ENCODE measurements at regions not wholly inside any gene's neighbourhood (a gene's known extent, or its start where the extent isn't known, plus 50 kb on each side); places are given as distances from the start of the nearest gene placed in this dataset.

GRCh38 chr18:62446511-62446910 lies 76.3 kb upstream of the ZCCHC2 start:
- Histone ChIP-seq H3K79me1 (ENCODE audit: low read depth, low read length) (no peaks in the 10 kb centered on the region), H2BK120ac (replicated peaks; ENCODE audit: low read depth, low read length) (no peak overlapping the region), H2BK15ac (ENCODE audit: low read length) (no peak overlapping the region), H4K91ac (replicated peaks; ENCODE audit: insufficient read length, low read length) (no peak overlapping the region), H2AFZ (ENCODE audit: low read length) (no peak overlapping the region), H3K4me2 (ENCODE audit: insufficient read depth in 1 of 2, low read depth in 2 of 2, low read length in 2 of 2) (no peak overlapping the region), H3K18ac (ENCODE audit: extremely low read depth, low read length) (no peak overlapping the region), H3K4me1 (replicated peaks in 1 of 4; ENCODE audit: control insufficient read depth in 3 of 4, insufficient read depth in 4 of 4, low read length in 3 of 4) (peaks cover 0 to 6% (median 0%) of the 10 kb centered on the region in 4 experiments; a peak in 2 of 7 replicates), H2BK12ac (ENCODE audit: low read depth, low read length) (no peak overlapping the region), H2BK5ac (ENCODE audit: low read depth, low read length) (no peak overlapping the region), H3K27ac (ENCODE audit: low read depth, low read length) (no peak overlapping the region), H2AK5ac (ENCODE audit: low read depth, low read length) (no peak overlapping the region), H3K14ac (ENCODE audit: insufficient read length) (no peak overlapping the region), H3K9me3 (ENCODE audit: insufficient read depth in 2 of 2, low read depth in 1 of 2, low read length in 1 of 2) (no peaks in the 10 kb centered on the region; a peak in 1 of 4 replicates), H3K79me2 (ENCODE audit: control insufficient read depth in 1 of 2, insufficient read depth in 2 of 2, low read length in 2 of 2) (no peaks in the 10 kb centered on the region), H3K23me2 (ENCODE audit: low read depth, low read length) (no peaks in the 10 kb centered on the region), H4K8ac (ENCODE audit: extremely low read depth, insufficient read depth, low read length) (no peak overlapping the region), H4K20me1 (replicated peaks in 1 of 2; ENCODE audit: control insufficient read depth in 1 of 2, insufficient read depth in 2 of 2, low read length in 2 of 2) (no peaks in the 10 kb centered on the region), H3K4me3 (ENCODE audit: extremely low read depth in 1 of 4, insufficient read depth in 2 of 4, low read depth in 3 of 4, low read length in 4 of 4) (no peak overlapping the region), H4K5ac (ENCODE audit: insufficient read length, low read depth, low read length) (no peak overlapping the region), H3K4ac (replicated peaks; ENCODE audit: insufficient read length, low read depth, low read length) (no peak overlapping the region), H3K9ac (replicated peaks in 1 of 4; ENCODE audit: extremely low read depth in 1 of 4, low read depth in 3 of 4, low read length in 3 of 4) (no peak overlapping the region), H3K56ac (replicated peaks; ENCODE audit: insufficient read length, low read depth, low read length) (no peak overlapping the region), H3K23ac (ENCODE audit: insufficient read length) (no peak overlapping the region), H2BK20ac (ENCODE audit: low read length) (no peak overlapping the region), H3K36me3 (ENCODE audit: control insufficient read depth in 2 of 4, insufficient read depth in 4 of 4, low read length in 3 of 4) (no peaks in the 10 kb centered on the region), H3K27me3 (replicated peaks in 1 of 4; ENCODE audit: control insufficient read depth in 3 of 4, extremely low read depth in 1 of 4, insufficient read depth in 3 of 4, low read length in 3 of 4) (no peaks in the 10 kb centered on the region; a peak in 1 of 7 replicates)
- CTCF ChIA-PET (ENCODE audit: partially characterized antibody): interaction anchor here (0.6 kb wide), 1 partner anchor 82 kb away, joined by 3 read pairs; no protein-coding TSS in a partner anchor
- DNase-seq (ENCODE audit: low read depth in 1 of 2, low spot score in 2 of 2): no peak
- POLR2A ChIA-PET (ENCODE audit: partially characterized antibody): no interaction called here
- 63% methylated on average over 2 of the region's 2 CpGs; no CpG with 5 or more reads in 1 of the 2 experiments for WGBS, 2 experiments (ENCODE audit: extremely low coverage in 1 of 2, insufficient coverage in 1 of 2, insufficient read length in 1 of 2, insufficient replicate concordance in 2 of 2, low coverage in 1 of 2, low lambda C conversion rate in 2 of 2, missing lambda C conversion rate in 1 of 2)
- no peak for FAIRE-seq
- TF ChIP-seq CTBP2 (IDR thresholded peaks at IDR 0.05; ENCODE audit: borderline replicate concordance, insufficient read depth, insufficient read length, low read length) (no peak), TEAD4 (IDR thresholded peaks at IDR 0.05; ENCODE audit: low read depth, low read length) (no peak), POU5F1 (IDR thresholded peaks at IDR 0.05; ENCODE audit: low read depth, low read length) (no peak), CBX5 (IDR thresholded peaks at IDR 0.05; ENCODE audit: low read depth, low read length) (no peak), RFX5 (IDR thresholded peaks at IDR 0.05; ENCODE audit: borderline replicate concordance, low read depth, low read length) (no peak), SIN3A (conservative IDR thresholded peaks at IDR 0.05 in 1 of 2, IDR thresholded peaks at IDR 0.05 in 1 of 2; ENCODE audit: low read depth in 1 of 2, low read length in 2 of 2) (no peak), SUZ12 (IDR thresholded peaks at IDR 0.05; ENCODE audit: low read length) (no peak), EZH2 (IDR thresholded peaks at IDR 0.05; ENCODE audit: low read depth, low read length, severe bottlenecking) (no peak), USF2 (IDR thresholded peaks at IDR 0.05; ENCODE audit: low read length) (no peak), GTF2F1 (IDR thresholded peaks at IDR 0.05; ENCODE audit: borderline replicate concordance, low read depth, low read length) (no peak), POLR2AphosphoS5 (IDR thresholded peaks at IDR 0.05; ENCODE audit: low read depth, low read length) (no peak)
